MM.1S (cell line): ENCODE measurements at regions not wholly inside any gene's neighbourhood (a gene's known extent, or its start where the extent isn't known, plus 50 kb on each side); places are given as distances from the start of the nearest gene placed in this dataset.

ENCODE experiments used
- DNase-seq: peaks from one replicate; pipeline ENCODE4 v3.0.0-alpha.2; 2015
- H2AFZ ChIP-seq: fragments of 300-600 bp; sonication (generic); 2 replicates; pipeline ENCODE4 v1.6.0; 2016; ENCODE audit warnings: antibody characterized with exemption, low read length
- H3F3A ChIP-seq: fragments of 300-600 bp; sonication (generic); 2 replicates; pipeline ENCODE4 v1.6.1; 2016; ENCODE audit warnings: mild to moderate bottlenecking, antibody characterized with exemption, low read length, moderate library complexity, mixed read lengths; ENCODE audit not compliant: insufficient read depth
- H3K27ac ChIP-seq: fragments of 300-600 bp; sonication (generic); 2 replicates; pipeline ENCODE4 v1.5.1; 2016; ENCODE audit warnings: mild to moderate bottlenecking, low read length
- H3K27me3 ChIP-seq: fragments of 300-600 bp; sonication (generic); replicated peaks from 2 replicates; pipeline ENCODE4 v1.6.0; 2016; ENCODE audit warnings: low read length; ENCODE audit not compliant: insufficient read depth
- H3K36me3 ChIP-seq: fragments of 300-600 bp; sonication (generic); replicated peaks from 2 replicates; pipeline ENCODE4 v1.6.1; 2016; ENCODE audit warnings: mild to moderate bottlenecking, low read length, mixed read lengths; ENCODE audit not compliant: insufficient read depth
- H3K4me1 ChIP-seq: fragments of 300-600 bp; sonication (generic); 2 replicates; pipeline ENCODE4 v1.6.1; 2016; ENCODE audit warnings: low read length, mixed read lengths
- H3K4me2 ChIP-seq: fragments of 300-600 bp; sonication (generic); 2 replicates; pipeline ENCODE4 v1.6.0; 2016; ENCODE audit warnings: low read depth, low read length
- H3K4me3 ChIP-seq: fragments of 300-600 bp; sonication (generic); 2 replicates; pipeline ENCODE4 v1.5.1; 2016; ENCODE audit warnings: low read length, mixed read lengths
- H3K79me2 ChIP-seq: fragments of 300-600 bp; sonication (generic); 2 replicates; pipeline ENCODE4 v1.6.1; 2016; ENCODE audit warnings: mixed run types, low read length, mixed read lengths
- H3K9ac ChIP-seq: fragments of 300-600 bp; sonication (generic); 2 replicates; pipeline ENCODE4 v1.6.1; 2016; ENCODE audit warnings: low read length, mixed read lengths
- H3K9me2 ChIP-seq: fragments of 300-600 bp; sonication (generic); replicated peaks from 2 replicates; pipeline ENCODE4 v1.6.1; 2016; ENCODE audit warnings: mild to moderate bottlenecking, low read length, mixed read lengths; ENCODE audit not compliant: insufficient read depth
- H3K9me3 ChIP-seq: fragments of 300-600 bp; sonication (generic); replicated peaks from 2 replicates; pipeline ENCODE4 v1.6.1; 2016; ENCODE audit warnings: mild to moderate bottlenecking, low read length, mixed read lengths; ENCODE audit not compliant: insufficient read depth
- H4K20me1 ChIP-seq: fragments of 300-600 bp; sonication (generic); 2 replicates; pipeline ENCODE4 v1.6.1; 2016; ENCODE audit warnings: mild to moderate bottlenecking, low read length, moderate library complexity, mixed read lengths; ENCODE audit not compliant: insufficient read depth
- EZH2 ChIP-seq: fragments of 300-600 bp; sonication (generic); optimal IDR thresholded peaks from 2 replicates; pipeline ENCODE3; 2017; ENCODE audit warnings: low read depth, mild to moderate bottlenecking, antibody characterized with exemption, low read length, mixed read lengths
- EZH2phosphoT487 ChIP-seq: fragments of 300-600 bp; sonication (generic); IDR thresholded peaks from 2 replicates; pipeline ENCODE4 v1.6.1; 2018; ENCODE audit warnings: antibody characterized with exemption, low read length
- TF ChIP-seq, protein P1 (sequence below): fragments of 300-600 bp; sonication (generic); IDR thresholded peaks from 2 replicates; pipeline ENCODE4 v1.5.1; 2016; ENCODE audit warnings: antibody characterized with exemption, low read length, mixed read lengths

DNA sequence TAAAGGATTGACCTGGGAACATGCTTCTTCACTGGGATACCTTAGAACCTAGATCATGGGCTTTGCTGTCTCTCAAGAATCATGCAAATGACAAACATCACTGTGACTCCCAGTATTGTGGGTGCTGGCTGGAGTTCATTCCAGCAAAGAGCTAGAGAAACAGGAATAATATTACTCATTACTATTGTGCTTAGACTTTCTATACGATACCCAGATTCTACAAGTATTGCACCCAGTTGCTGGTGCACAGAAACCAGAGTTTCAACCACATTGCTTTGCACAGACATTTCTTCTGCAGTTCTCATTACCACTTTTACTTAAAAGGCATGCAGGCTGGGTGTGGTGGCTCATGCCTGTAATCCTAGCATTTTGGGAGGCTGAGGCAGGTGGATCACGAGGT, 220.4 kb upstream of the ZNF217 start:
- Histone ChIP-seq H2AFZ (no peak overlapping the region), H3F3A (no peaks in the 10 kb centered on the region), H3K27me3 (no peaks in the 10 kb centered on the region), H3K4me2 (no peak overlapping the region), H3K9me2 (no peaks in the 10 kb centered on the region), H3K4me1 (no peaks in the 10 kb centered on the region), H3K9me3 (no peaks in the 10 kb centered on the region), H3K9ac (no peak overlapping the region), H3K79me2 (no peaks in the 10 kb centered on the region), H3K27ac (no peak overlapping the region), H4K20me1 (no peaks in the 10 kb centered on the region), H3K36me3 (no peaks in the 10 kb centered on the region), H3K4me3 (no peak overlapping the region)
- no peak for DNase-seq
- TF ChIP-seq EZH2 (no peak), EZH2phosphoT487 (no peak)
- TF ChIP-seq, protein P1, sequence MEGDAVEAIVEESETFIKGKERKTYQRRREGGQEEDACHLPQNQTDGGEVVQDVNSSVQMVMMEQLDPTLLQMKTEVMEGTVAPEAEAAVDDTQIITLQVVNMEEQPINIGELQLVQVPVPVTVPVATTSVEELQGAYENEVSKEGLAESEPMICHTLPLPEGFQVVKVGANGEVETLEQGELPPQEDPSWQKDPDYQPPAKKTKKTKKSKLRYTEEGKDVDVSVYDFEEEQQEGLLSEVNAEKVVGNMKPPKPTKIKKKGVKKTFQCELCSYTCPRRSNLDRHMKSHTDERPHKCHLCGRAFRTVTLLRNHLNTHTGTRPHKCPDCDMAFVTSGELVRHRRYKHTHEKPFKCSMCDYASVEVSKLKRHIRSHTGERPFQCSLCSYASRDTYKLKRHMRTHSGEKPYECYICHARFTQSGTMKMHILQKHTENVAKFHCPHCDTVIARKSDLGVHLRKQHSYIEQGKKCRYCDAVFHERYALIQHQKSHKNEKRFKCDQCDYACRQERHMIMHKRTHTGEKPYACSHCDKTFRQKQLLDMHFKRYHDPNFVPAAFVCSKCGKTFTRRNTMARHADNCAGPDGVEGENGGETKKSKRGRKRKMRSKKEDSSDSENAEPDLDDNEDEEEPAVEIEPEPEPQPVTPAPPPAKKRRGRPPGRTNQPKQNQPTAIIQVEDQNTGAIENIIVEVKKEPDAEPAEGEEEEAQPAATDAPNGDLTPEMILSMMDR: no peak

DNA sequence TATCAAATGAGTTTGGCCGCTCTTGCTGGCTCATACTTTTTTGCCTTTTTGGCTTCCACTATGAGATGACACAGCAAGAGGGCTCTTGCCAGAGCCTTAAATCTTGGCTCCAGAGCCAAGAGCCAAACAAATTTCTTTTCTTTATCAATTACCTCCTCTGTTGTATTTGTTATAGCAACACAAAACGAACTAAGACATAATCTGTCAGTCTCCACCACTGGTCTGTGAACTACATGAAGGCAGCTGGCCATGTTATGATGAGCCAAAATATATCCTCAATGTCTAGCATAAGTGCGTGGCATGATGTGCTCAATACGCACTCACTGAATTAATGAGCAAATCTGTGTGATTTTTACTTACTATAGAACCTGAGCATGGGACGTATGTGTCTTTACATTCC, 220.0 kb upstream of the ZNF217 start:
- TF ChIP-seq EZH2 (no peak), EZH2phosphoT487 (no peak)
- TF ChIP-seq, protein P1: no peak
- H3K9me2 ChIP-seq: no peaks in the 10 kb centered on the region
- H3K79me2 ChIP-seq: no peaks in the 10 kb centered on the region
- DNase-seq: no peak
- H3K9me3 ChIP-seq: no peaks in the 10 kb centered on the region
- H4K20me1 ChIP-seq: no peaks in the 10 kb centered on the region
- H3K4me3 ChIP-seq: no peak overlapping the region
- no peaks in the 10 kb centered on the region for H3F3A ChIP-seq
- H3K36me3 ChIP-seq: no peaks in the 10 kb centered on the region
- no peak overlapping the region for H3K4me2 ChIP-seq
- H3K27ac ChIP-seq: no peak overlapping the region
- no peaks in the 10 kb centered on the region for H3K4me1 ChIP-seq
- H2AFZ ChIP-seq: no peak overlapping the region
- H3K27me3 ChIP-seq: no peaks in the 10 kb centered on the region
- no peak overlapping the region for H3K9ac ChIP-seq

DNA sequence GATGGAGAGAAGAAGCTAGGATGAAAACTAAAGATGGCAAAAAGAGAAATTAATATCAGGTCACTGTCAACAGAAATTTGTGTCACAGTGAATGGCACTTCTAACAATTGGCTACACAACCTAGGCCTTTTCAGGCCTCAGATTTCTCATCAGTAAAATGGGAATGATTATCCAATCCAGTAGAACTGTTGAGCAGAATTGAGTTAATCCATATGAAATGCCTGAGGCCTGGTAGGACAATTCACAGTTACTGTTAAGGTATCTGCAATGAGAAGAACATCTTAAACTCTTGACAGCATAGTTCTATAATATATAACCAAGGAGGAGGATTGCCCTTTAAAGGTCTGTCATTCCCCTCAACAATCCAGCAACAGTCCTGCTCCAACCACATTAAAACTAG, 217.9 kb upstream of the ZNF217 start:
- no peaks in the 10 kb centered on the region for H3K4me1 ChIP-seq
- no peak overlapping the region for H3K27ac ChIP-seq
- H3K4me2 ChIP-seq: no peak overlapping the region
- no peak overlapping the region for H3K4me3 ChIP-seq
- H3K79me2 ChIP-seq: no peaks in the 10 kb centered on the region
- H3K9ac ChIP-seq: no peak overlapping the region
- no peaks in the 10 kb centered on the region for H3F3A ChIP-seq
- no peaks in the 10 kb centered on the region for H3K9me2 ChIP-seq
- H4K20me1 ChIP-seq: no peaks in the 10 kb centered on the region
- H3K9me3 ChIP-seq: no peaks in the 10 kb centered on the region
- TF ChIP-seq, protein P1: no peak
- TF ChIP-seq EZH2 (no peak), EZH2phosphoT487 (no peak)
- no peak for DNase-seq
- no peaks in the 10 kb centered on the region for H3K36me3 ChIP-seq
- no peak overlapping the region for H2AFZ ChIP-seq
- no peaks in the 10 kb centered on the region for H3K27me3 ChIP-seq
